ENCODE measurements at regions not wholly inside any gene's neighbourhood (a gene's known extent, or its start where the extent isn't known, plus 50 kb on each side); places are given as distances from the start of the nearest gene placed in this dataset.

- TF ChIP-seq POLR2AphosphoS5 (IDR thresholded peaks at IDR 0.05) (no peak), CTCF (IDR thresholded peaks at IDR 0.05) (no peak)
Observed at GRCh38 chr4:35800669-35801068, 443.6 kb downstream of the ARAP2 start.
